GM23338 (cell line): ENCODE measurements at regions not wholly inside any gene's neighbourhood (a gene's known extent, or its start where the extent isn't known, plus 50 kb on each side); places are given as distances from the start of the nearest gene placed in this dataset.

Experiments used
- ATAC-seq: fragments of 200-7000 bp; cut with Tn5 transposase; 3 replicates; pipeline ENCODE4 v1.9.1; 2020
- DNase-seq: peaks from one replicate; pipeline ENCODE4 v3.0.0-alpha.2; 2015; ENCODE audit warnings: low spot score
- H2AFZ ChIP-seq: fragments of 200-600 bp; sonication (generic); 2 replicates; pipeline ENCODE4 v1.8.0; 2016; ENCODE audit warnings: antibody characterized with exemption, mild to moderate bottlenecking, moderate library complexity
- H3F3A ChIP-seq: fragments of 200-600 bp; sonication (generic); replicated peaks from 2 replicates; pipeline ENCODE4 v1.8.0; 2017; ENCODE audit warnings: antibody characterized with exemption, mixed run types, low read depth
- H3K27ac ChIP-seq: fragments of 200-600 bp; sonication (generic); 2 replicates; pipeline ENCODE4 v1.6.1; 2016; ENCODE audit warnings: low read depth
- H3K27me3 ChIP-seq: fragments of 200-600 bp; sonication (generic); 2 replicates; pipeline ENCODE4 v1.8.0; 2016; ENCODE audit warnings: mild to moderate bottlenecking, mixed run types, moderate library complexity; ENCODE audit not compliant: insufficient read depth
- H3K36me3 ChIP-seq: fragments of 200-600 bp; sonication (generic); 2 replicates; pipeline ENCODE4 v1.8.0; 2016; ENCODE audit warnings: mild to moderate bottlenecking; ENCODE audit not compliant: insufficient read depth
- H3K4me1 ChIP-seq: fragments of 200-600 bp; sonication (generic); 2 replicates; pipeline ENCODE4 v1.8.0; 2016; ENCODE audit warnings: mild to moderate bottlenecking, moderate library complexity; ENCODE audit not compliant: insufficient read depth
- H3K4me2 ChIP-seq: fragments of 200-600 bp; sonication (generic); 2 replicates; pipeline ENCODE4 v1.7.1; 2017; ENCODE audit warnings: mixed run types
- H3K4me3 ChIP-seq: fragments of 200-600 bp; sonication (generic); 2 replicates; pipeline ENCODE4 v1.6.1; 2016; ENCODE audit warnings: mixed run types
- H3K79me2 ChIP-seq: fragments of 200-600 bp; sonication (generic); replicated peaks from 2 replicates; pipeline ENCODE4 v1.8.0; 2017; ENCODE audit warnings: mild to moderate bottlenecking; ENCODE audit not compliant: insufficient read depth
- H3K9me2 ChIP-seq: fragments of 200-600 bp; sonication (generic); 2 replicates; pipeline ENCODE4 v1.8.0; 2017; ENCODE audit not compliant: insufficient read depth
- H4K20me1 ChIP-seq: fragments of 200-600 bp; sonication (generic); replicated peaks from 2 replicates; pipeline ENCODE4 v1.8.0; 2017; ENCODE audit warnings: mild to moderate bottlenecking; ENCODE audit not compliant: insufficient read depth
- H3K27ac Mint-ChIP-seq: 2 replicates; pipeline ENCODE4 v1.8.0; 2020; ENCODE audit warnings: inconsistent platforms, mild to moderate bottlenecking, moderate library complexity, mixed read lengths
- H3K27me3 Mint-ChIP-seq: 3 replicates; pipeline ENCODE4 v1.8.0; 2022; ENCODE audit warnings: low read depth, mild to moderate bottlenecking, moderate library complexity, mixed read lengths, inconsistent platforms; ENCODE audit not compliant: insufficient read depth, poor library complexity
- H3K36me3 Mint-ChIP-seq: 3 replicates; pipeline ENCODE4 v1.8.0; 2021; ENCODE audit warnings: low read depth, mild to moderate bottlenecking, inconsistent platforms, moderate library complexity, mixed read lengths
- H3K4me1 Mint-ChIP-seq: 3 replicates; pipeline ENCODE4 v1.8.0; 2020; ENCODE audit warnings: mild to moderate bottlenecking, inconsistent platforms, mixed read lengths
- H3K4me3 Mint-ChIP-seq: 3 replicates; pipeline ENCODE4 v1.8.0; 2021; ENCODE audit warnings: moderate library complexity, mild to moderate bottlenecking, inconsistent platforms, mixed read lengths
- H3K9me3 Mint-ChIP-seq: 3 replicates; pipeline ENCODE4 v1.8.0; 2020; ENCODE audit warnings: moderate library complexity, mild to moderate bottlenecking, inconsistent platforms, mixed read lengths
- CREB1 ChIP-seq: fragments of 250-450 bp; sonication (Bioruptor Pico); IDR thresholded peaks from 2 replicates; pipeline ENCODE4 v1.5.0; 2020; ENCODE audit warnings: low read depth, mild to moderate bottlenecking, moderate library complexity
- EZH2 ChIP-seq: fragments of 200-600 bp; sonication (generic); IDR thresholded peaks from one replicate; pipeline ENCODE4 v1.8.0; 2017; ENCODE audit warnings: antibody characterized with exemption, mild to moderate bottlenecking, low read depth; ENCODE audit not compliant: unreplicated experiment
- EZH2phosphoT487 ChIP-seq: fragments of 200-600 bp; sonication (generic); IDR thresholded peaks from one replicate; pipeline ENCODE4 v1.8.1; 2018; ENCODE audit warnings: antibody characterized with exemption; ENCODE audit not compliant: unreplicated experiment
- JUNB ChIP-seq: IDR thresholded peaks from one replicate; pipeline ENCODE4 v1.6.1; 2016; ENCODE audit warnings: antibody characterized with exemption; ENCODE audit not compliant: unreplicated experiment
- NANOG ChIP-seq: IDR thresholded peaks from 2 replicates; pipeline ENCODE4 v1.6.1; 2016; ENCODE audit warnings: antibody characterized with exemption, borderline replicate concordance
- POLR2AphosphoS5 ChIP-seq: IDR thresholded peaks from 2 replicates; pipeline ENCODE4 v1.6.1; 2016; ENCODE audit warnings: antibody characterized with exemption, low read depth
- STAT1 ChIP-seq: IDR thresholded peaks from one replicate; pipeline ENCODE4 v1.6.1; 2016; ENCODE audit warnings: antibody characterized with exemption; ENCODE audit not compliant: unreplicated experiment
- ZNF114 ChIP-seq: fragments of 250-450 bp; sonication (Bioruptor Pico); IDR thresholded peaks from 2 replicates; pipeline ENCODE4 v1.5.0; 2020; ENCODE audit warnings: mild to moderate bottlenecking, moderate library complexity
- ZNF331 ChIP-seq: fragments of 250-450 bp; sonication (Bioruptor Pico); IDR thresholded peaks from 2 replicates; pipeline ENCODE4 v1.5.0; 2020; ENCODE audit warnings: low read depth, mild to moderate bottlenecking, moderate library complexity
- TF ChIP-seq, protein P1 (sequence below): IDR thresholded peaks from one replicate; pipeline ENCODE4 v1.6.1; 2018; ENCODE audit warnings: antibody characterized with exemption; ENCODE audit not compliant: unreplicated experiment
- TF ChIP-seq, protein P2 (sequence below): fragments of 250-450 bp; sonication (Bioruptor Pico); IDR thresholded peaks from 2 replicates; pipeline ENCODE4 v1.5.0; 2020; ENCODE audit warnings: mild to moderate bottlenecking, moderate library complexity
- TF ChIP-seq, protein P3 (sequence below), 2 experiments: fragments of 200-600 bp in 1 of 2; sonication (generic) in 1 of 2; conservative IDR thresholded peaks; 2 replicates each; pipeline versions ENCODE4 v1.5.1 to v1.6.1; 2016 to 2017; ENCODE audit warnings: antibody characterized with exemption in 2 of 2, low read depth in 2 of 2, mild to moderate bottlenecking in 2 of 2, moderate library complexity in 1 of 2
- TF ChIP-seq, protein P4 (sequence below): IDR thresholded peaks from 2 replicates; pipeline ENCODE4 v1.6.1; 2016; ENCODE audit warnings: antibody characterized with exemption

DNA sequence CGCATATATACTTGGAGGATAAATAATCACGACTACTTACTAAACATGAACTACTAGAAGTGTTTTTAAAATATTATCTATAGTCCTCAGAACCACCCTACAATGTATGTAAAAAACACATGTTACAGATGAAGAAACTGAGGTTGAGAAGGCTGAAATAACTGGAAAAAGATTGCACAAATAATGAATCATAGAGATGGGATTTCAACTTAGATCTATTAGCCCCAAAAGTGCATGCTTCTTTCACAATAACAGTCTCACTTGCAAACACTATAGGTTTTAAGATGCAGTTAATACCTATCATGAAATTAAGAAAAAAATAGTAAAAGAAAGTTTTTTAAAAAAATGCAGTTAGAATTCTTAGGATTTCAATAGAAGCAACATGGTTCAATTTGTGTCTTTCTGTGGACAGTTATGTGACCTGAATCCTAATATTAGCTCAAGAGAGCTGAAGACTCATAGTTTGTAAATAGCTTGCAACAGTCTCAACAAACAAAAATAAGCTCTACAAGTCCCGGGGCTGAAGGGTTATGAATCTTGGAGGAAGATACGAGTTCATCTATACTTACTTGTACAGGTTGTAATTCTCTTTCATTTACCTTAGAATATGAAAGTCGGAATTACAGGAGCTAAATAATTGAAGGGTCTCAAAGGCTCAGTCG is 58.6 kb upstream of the NTPCR start:
- H3K27ac ChIP-seq = no peak overlapping the region
- Mint-ChIP-seq H3K4me1 (peaks cover under 1% of the 10 kb centered on the region), H3K36me3 (peaks cover 2% of the 10 kb centered on the region; the same call in 1 of the 3 replicates), H3K9me3 (peaks cover 10% of the 10 kb centered on the region; the same call in 2 of the 3 replicates), H3K27me3 (peaks cover 4% of the 10 kb centered on the region), H3K4me3 (no peak overlapping the region), H3K27ac (no peak overlapping the region)
- DNase-seq (no peak), ATAC-seq (no peak)
- no peak overlapping the region for H3K4me2 ChIP-seq
- no peaks in the 10 kb centered on the region for H3K36me3 ChIP-seq
- H4K20me1 ChIP-seq = no peaks in the 10 kb centered on the region
- peaks cover 11% of the 10 kb centered on the region for H3K9me2 ChIP-seq
- H3K79me2 ChIP-seq = no peaks in the 10 kb centered on the region
- no peak overlapping the region for H2AFZ ChIP-seq
- TF ChIP-seq, protein P1, sequence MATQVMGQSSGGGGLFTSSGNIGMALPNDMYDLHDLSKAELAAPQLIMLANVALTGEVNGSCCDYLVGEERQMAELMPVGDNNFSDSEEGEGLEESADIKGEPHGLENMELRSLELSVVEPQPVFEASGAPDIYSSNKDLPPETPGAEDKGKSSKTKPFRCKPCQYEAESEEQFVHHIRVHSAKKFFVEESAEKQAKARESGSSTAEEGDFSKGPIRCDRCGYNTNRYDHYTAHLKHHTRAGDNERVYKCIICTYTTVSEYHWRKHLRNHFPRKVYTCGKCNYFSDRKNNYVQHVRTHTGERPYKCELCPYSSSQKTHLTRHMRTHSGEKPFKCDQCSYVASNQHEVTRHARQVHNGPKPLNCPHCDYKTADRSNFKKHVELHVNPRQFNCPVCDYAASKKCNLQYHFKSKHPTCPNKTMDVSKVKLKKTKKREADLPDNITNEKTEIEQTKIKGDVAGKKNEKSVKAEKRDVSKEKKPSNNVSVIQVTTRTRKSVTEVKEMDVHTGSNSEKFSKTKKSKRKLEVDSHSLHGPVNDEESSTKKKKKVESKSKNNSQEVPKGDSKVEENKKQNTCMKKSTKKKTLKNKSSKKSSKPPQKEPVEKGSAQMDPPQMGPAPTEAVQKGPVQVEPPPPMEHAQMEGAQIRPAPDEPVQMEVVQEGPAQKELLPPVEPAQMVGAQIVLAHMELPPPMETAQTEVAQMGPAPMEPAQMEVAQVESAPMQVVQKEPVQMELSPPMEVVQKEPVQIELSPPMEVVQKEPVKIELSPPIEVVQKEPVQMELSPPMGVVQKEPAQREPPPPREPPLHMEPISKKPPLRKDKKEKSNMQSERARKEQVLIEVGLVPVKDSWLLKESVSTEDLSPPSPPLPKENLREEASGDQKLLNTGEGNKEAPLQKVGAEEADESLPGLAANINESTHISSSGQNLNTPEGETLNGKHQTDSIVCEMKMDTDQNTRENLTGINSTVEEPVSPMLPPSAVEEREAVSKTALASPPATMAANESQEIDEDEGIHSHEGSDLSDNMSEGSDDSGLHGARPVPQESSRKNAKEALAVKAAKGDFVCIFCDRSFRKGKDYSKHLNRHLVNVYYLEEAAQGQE = no peak
- TF ChIP-seq, protein P2, sequence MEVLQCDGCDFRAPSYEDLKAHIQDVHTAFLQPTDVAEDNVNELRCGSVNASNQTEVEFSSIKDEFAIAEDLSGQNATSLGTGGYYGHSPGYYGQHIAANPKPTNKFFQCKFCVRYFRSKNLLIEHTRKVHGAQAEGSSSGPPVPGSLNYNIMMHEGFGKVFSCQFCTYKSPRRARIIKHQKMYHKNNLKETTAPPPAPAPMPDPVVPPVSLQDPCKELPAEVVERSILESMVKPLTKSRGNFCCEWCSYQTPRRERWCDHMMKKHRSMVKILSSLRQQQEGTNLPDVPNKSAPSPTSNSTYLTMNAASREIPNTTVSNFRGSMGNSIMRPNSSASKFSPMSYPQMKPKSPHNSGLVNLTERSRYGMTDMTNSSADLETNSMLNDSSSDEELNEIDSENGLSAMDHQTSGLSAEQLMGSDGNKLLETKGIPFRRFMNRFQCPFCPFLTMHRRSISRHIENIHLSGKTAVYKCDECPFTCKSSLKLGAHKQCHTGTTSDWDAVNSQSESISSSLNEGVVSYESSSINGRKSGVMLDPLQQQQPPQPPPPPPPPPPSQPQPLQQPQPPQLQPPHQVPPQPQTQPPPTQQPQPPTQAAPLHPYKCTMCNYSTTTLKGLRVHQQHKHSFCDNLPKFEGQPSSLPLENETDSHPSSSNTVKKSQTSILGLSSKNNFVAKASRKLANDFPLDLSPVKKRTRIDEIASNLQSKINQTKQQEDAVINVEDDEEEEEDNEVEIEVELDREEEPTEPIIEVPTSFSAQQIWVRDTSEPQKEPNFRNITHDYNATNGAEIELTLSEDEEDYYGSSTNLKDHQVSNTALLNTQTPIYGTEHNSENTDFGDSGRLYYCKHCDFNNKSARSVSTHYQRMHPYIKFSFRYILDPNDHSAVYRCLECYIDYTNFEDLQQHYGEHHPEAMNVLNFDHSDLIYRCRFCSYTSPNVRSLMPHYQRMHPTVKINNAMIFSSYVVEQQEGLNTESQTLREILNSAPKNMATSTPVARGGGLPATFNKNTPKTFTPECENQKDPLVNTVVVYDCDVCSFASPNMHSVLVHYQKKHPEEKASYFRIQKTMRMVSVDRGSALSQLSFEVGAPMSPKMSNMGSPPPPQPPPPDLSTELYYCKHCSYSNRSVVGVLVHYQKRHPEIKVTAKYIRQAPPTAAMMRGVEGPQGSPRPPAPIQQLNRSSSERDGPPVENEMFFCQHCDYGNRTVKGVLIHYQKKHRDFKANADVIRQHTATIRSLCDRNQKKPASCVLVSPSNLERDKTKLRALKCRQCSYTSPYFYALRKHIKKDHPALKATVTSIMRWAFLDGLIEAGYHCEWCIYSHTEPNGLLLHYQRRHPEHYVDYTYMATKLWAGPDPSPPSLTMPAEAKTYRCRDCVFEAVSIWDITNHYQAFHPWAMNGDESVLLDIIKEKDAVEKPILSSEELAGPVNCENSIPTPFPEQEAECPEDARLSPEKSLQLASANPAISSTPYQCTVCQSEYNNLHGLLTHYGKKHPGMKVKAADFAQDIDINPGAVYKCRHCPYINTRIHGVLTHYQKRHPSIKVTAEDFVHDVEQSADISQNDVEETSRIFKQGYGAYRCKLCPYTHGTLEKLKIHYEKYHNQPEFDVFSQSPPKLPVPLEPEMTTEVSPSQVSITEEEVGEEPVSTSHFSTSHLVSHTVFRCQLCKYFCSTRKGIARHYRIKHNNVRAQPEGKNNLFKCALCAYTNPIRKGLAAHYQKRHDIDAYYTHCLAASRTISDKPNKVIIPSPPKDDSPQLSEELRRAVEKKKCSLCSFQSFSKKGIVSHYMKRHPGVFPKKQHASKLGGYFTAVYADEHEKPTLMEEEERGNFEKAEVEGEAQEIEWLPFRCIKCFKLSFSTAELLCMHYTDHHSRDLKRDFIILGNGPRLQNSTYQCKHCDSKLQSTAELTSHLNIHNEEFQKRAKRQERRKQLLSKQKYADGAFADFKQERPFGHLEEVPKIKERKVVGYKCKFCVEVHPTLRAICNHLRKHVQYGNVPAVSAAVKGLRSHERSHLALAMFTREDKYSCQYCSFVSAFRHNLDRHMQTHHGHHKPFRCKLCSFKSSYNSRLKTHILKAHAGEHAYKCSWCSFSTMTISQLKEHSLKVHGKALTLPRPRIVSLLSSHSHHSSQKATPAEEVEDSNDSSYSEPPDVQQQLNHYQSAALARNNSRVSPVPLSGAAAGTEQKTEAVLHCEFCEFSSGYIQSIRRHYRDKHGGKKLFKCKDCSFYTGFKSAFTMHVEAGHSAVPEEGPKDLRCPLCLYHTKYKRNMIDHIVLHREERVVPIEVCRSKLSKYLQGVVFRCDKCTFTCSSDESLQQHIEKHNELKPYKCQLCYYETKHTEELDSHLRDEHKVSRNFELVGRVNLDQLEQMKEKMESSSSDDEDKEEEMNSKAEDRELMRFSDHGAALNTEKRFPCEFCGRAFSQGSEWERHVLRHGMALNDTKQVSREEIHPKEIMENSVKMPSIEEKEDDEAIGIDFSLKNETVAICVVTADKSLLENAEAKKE (CRISPR knock-in tag) = no peak
- TF ChIP-seq POLR2AphosphoS5 (no peak), JUNB (no peak), EZH2phosphoT487 (no peak), EZH2 (no peak), NANOG (no peak), CREB1 (CRISPR knock-in tag) (no peak), ZNF114 (CRISPR knock-in tag) (no peak), STAT1 (no peak), ZNF331 (CRISPR knock-in tag) (no peak)
- TF ChIP-seq, protein P3, sequence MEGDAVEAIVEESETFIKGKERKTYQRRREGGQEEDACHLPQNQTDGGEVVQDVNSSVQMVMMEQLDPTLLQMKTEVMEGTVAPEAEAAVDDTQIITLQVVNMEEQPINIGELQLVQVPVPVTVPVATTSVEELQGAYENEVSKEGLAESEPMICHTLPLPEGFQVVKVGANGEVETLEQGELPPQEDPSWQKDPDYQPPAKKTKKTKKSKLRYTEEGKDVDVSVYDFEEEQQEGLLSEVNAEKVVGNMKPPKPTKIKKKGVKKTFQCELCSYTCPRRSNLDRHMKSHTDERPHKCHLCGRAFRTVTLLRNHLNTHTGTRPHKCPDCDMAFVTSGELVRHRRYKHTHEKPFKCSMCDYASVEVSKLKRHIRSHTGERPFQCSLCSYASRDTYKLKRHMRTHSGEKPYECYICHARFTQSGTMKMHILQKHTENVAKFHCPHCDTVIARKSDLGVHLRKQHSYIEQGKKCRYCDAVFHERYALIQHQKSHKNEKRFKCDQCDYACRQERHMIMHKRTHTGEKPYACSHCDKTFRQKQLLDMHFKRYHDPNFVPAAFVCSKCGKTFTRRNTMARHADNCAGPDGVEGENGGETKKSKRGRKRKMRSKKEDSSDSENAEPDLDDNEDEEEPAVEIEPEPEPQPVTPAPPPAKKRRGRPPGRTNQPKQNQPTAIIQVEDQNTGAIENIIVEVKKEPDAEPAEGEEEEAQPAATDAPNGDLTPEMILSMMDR (conservative IDR thresholded peaks at IDR 0.05; ENCODE audit: low read depth in 2 of 2) = no peak
- TF ChIP-seq, protein P4, sequence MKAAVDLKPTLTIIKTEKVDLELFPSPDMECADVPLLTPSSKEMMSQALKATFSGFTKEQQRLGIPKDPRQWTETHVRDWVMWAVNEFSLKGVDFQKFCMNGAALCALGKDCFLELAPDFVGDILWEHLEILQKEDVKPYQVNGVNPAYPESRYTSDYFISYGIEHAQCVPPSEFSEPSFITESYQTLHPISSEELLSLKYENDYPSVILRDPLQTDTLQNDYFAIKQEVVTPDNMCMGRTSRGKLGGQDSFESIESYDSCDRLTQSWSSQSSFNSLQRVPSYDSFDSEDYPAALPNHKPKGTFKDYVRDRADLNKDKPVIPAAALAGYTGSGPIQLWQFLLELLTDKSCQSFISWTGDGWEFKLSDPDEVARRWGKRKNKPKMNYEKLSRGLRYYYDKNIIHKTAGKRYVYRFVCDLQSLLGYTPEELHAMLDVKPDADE = no peak
- peaks cover 2% of the 10 kb centered on the region for H3K4me1 ChIP-seq
- no peaks in the 10 kb centered on the region for H3F3A ChIP-seq
- H3K27me3 ChIP-seq = no peaks in the 10 kb centered on the region
- no peak overlapping the region for H3K4me3 ChIP-seq
